IMR-90 (cell line): ENCODE measurements at regions not wholly inside any gene's neighbourhood (a gene's known extent, or its start where the extent isn't known, plus 50 kb on each side); places are given as distances from the start of the nearest gene placed in this dataset.

Experiments
- ATAC-seq: fragments of 200-7000 bp; cut with Tn5 transposase; 2 replicates; pipeline ENCODE4 v1.9.1; 2020; ENCODE audit warnings: low read depth, mild to moderate bottlenecking, moderate library complexity
- BruUV-seq: library from RNA; stranded (reverse); fragments of 400-500 nt; replicated peaks from 2 replicates; lab custom pipeline; 2021; lab: Mats Ljungman, UMichigan
- CTCF ChIA-PET: fragments of 300-600 bp; formaldehyde crosslinking; extraction: SDS; loops from one replicate; lab custom pipeline; 2021; ENCODE audit warnings: antibody characterized with exemption; lab: Yijun Ruan, JAX
- POLR2A ChIA-PET: fragments of 300-600 bp; sonication (Branson Sonifier 250); formaldehyde crosslinking; loops from one replicate; lab custom pipeline; 2022; ENCODE audit warnings: antibody characterized with exemption; ENCODE audit not compliant: unreplicated experiment; lab: Charles Lee
- DNase-seq: peaks from one replicate; pipeline ENCODE4 v3.0.0; 2013
- H2AFZ ChIP-seq: replicated peaks from 2 replicates; pipeline ENCODE3; 2013; ENCODE audit warnings: low read length, mild to moderate bottlenecking; ENCODE audit not compliant: poor library complexity
- H2AK5ac ChIP-seq: 2 replicates; pipeline ENCODE4 v1.6.1; 2013; ENCODE audit warnings: low read depth, low read length, inconsistent platforms
- H2AK9ac ChIP-seq: replicated peaks from 2 replicates; pipeline ENCODE3; 2013; ENCODE audit warnings: mild to moderate bottlenecking, low read depth, low read length, moderate library complexity; ENCODE audit not compliant: poor library complexity
- H2BK120ac ChIP-seq: 2 replicates; pipeline ENCODE4 v1.6.1; 2013; ENCODE audit warnings: low read depth, low read length, inconsistent platforms
- H2BK15ac ChIP-seq: 3 replicates; pipeline ENCODE4 v1.6.1; 2013; ENCODE audit warnings: low read depth, low read length, inconsistent platforms
- H2BK20ac ChIP-seq: 2 replicates; pipeline ENCODE4 v1.6.1; 2013; ENCODE audit warnings: low read depth, mild to moderate bottlenecking, inconsistent platforms, low read length, moderate library complexity
- H2BK5ac ChIP-seq: 2 replicates; pipeline ENCODE4 v1.6.1; 2013; ENCODE audit warnings: mild to moderate bottlenecking, low read depth, low read length, inconsistent platforms; ENCODE audit not compliant: poor library complexity, severe bottlenecking
- H3K14ac ChIP-seq: replicated peaks from 2 replicates; pipeline ENCODE4 v1.6.1; 2013; ENCODE audit warnings: low read depth, low read length, inconsistent platforms
- H3K18ac ChIP-seq: 2 replicates; pipeline ENCODE4 v1.6.1; 2013; ENCODE audit warnings: low read depth, low read length, control low read depth
- H3K23ac ChIP-seq: 2 replicates; pipeline ENCODE4 v1.6.1; 2013; ENCODE audit warnings: low read depth, low read length, inconsistent platforms
- H3K27ac ChIP-seq: 2 replicates; pipeline ENCODE4 v1.5.1; 2013; ENCODE audit warnings: mild to moderate bottlenecking, control low read depth, low read length; ENCODE audit not compliant: insufficient read depth
- H3K27me3 ChIP-seq: 2 replicates; pipeline ENCODE4 v1.6.1; 2013; ENCODE audit warnings: low read length; ENCODE audit not compliant: control insufficient read depth, insufficient read depth
- H3K36me3 ChIP-seq: 2 replicates; pipeline ENCODE4 v1.6.1; 2013; ENCODE audit warnings: low read length, mixed read lengths; ENCODE audit not compliant: control insufficient read depth, insufficient read depth
- H3K4ac ChIP-seq: 2 replicates; pipeline ENCODE4 v1.6.1; 2013; ENCODE audit warnings: low read depth, low read length, inconsistent platforms
- H3K4me1 ChIP-seq: 2 replicates; pipeline ENCODE4 v1.6.1; 2013; ENCODE audit warnings: low read length, mixed read lengths; ENCODE audit not compliant: control insufficient read depth, insufficient read depth
- H3K4me2 ChIP-seq: 2 replicates; pipeline ENCODE4 v1.6.1; 2013; ENCODE audit warnings: low read depth, mild to moderate bottlenecking, control low read depth, low read length, moderate library complexity
- H3K4me3 ChIP-seq: 2 replicates; pipeline ENCODE4 v1.5.1; 2013; ENCODE audit warnings: low read depth, mild to moderate bottlenecking, control low read depth, low read length, moderate library complexity; ENCODE audit not compliant: insufficient read depth
- H3K56ac ChIP-seq: 2 replicates; pipeline ENCODE4 v1.6.1; 2013; ENCODE audit warnings: low read length, inconsistent platforms; ENCODE audit not compliant: insufficient read depth; ENCODE audit errors: extremely low read depth
- H3K79me1 ChIP-seq, 2 experiments: 2 replicates each; pipeline ENCODE4 v1.6.1; 2013; ENCODE audit warnings: low read length in 2 of 2, inconsistent platforms in 1 of 2, low read depth in 1 of 2
- H3K9ac ChIP-seq: 2 replicates; pipeline ENCODE4 v1.6.1; 2013; ENCODE audit warnings: low read depth, low read length, control low read depth
- H3K9me1 ChIP-seq: 2 replicates; pipeline ENCODE4 v1.6.1; 2013; ENCODE audit warnings: low read length, inconsistent platforms; ENCODE audit not compliant: insufficient read depth
- H3K9me3 ChIP-seq: 2 replicates; pipeline ENCODE4 v1.6.1; 2013; ENCODE audit warnings: low read length; ENCODE audit not compliant: control insufficient read depth, insufficient read depth
- H4K20me1 ChIP-seq: 2 replicates; pipeline ENCODE4 v1.6.1; 2013; ENCODE audit warnings: low read length, inconsistent platforms; ENCODE audit not compliant: insufficient read depth
- H4K5ac ChIP-seq: 2 replicates; pipeline ENCODE4 v1.6.1; 2013; ENCODE audit warnings: mild to moderate bottlenecking, low read depth, low read length, control low read depth
- H4K8ac ChIP-seq, 2 experiments: 2 replicates each; pipeline ENCODE4 v1.6.1; 2013; ENCODE audit warnings: low read depth in 2 of 2, low read length in 2 of 2, control low read depth in 1 of 2, inconsistent platforms in 1 of 2
- H4K91ac ChIP-seq: 2 replicates; pipeline ENCODE4 v1.6.1; 2013; ENCODE audit warnings: low read depth, low read length, inconsistent platforms; ENCODE audit not compliant: insufficient read depth
- BHLHE40 ChIP-seq: fragments of 150-350 bp; IDR thresholded peaks from 2 replicates; pipeline ENCODE4 v1.6.1; 2016; ENCODE audit warnings: mild to moderate bottlenecking, low read depth, low read length
- CEBPB ChIP-seq: IDR thresholded peaks from 2 replicates; pipeline ENCODE4 v1.6.1; 2012; ENCODE audit warnings: low read depth, low read length, improper control_type of control experiment
- CHD1 ChIP-seq: IDR thresholded peaks from 2 replicates; pipeline ENCODE4 v1.6.1; 2012; ENCODE audit warnings: low read depth, low read length, improper control_type of control experiment
- FOS ChIP-seq: fragments of 150-350 bp; IDR thresholded peaks from 2 replicates; pipeline ENCODE4 v1.6.1; 2016; ENCODE audit warnings: low read depth, low read length
- MAFK ChIP-seq: IDR thresholded peaks from 2 replicates; pipeline ENCODE4 v1.6.1; 2012; ENCODE audit warnings: low read depth, low read length, improper control_type of control experiment
- MAZ ChIP-seq: IDR thresholded peaks from 2 replicates; pipeline ENCODE4 v1.6.1; 2012; ENCODE audit warnings: low read depth, mild to moderate bottlenecking, low read length, improper control_type of control experiment, moderate library complexity, borderline replicate concordance
- MXI1 ChIP-seq: IDR thresholded peaks from 2 replicates; pipeline ENCODE4 v1.6.1; 2012; ENCODE audit warnings: low read depth, mild to moderate bottlenecking, low read length, moderate library complexity, borderline replicate concordance
- NFE2L2 ChIP-seq: fragments of 150-350 bp; IDR thresholded peaks from 2 replicates; pipeline ENCODE4 v1.6.1; 2016; ENCODE audit warnings: low read depth, mild to moderate bottlenecking, low read length
- POLR2A ChIP-seq: IDR thresholded peaks from 2 replicates; pipeline ENCODE4 v1.6.1; 2012; ENCODE audit warnings: mild to moderate bottlenecking, low read depth, low read length
- RAD21 ChIP-seq: IDR thresholded peaks from 2 replicates; pipeline ENCODE4 v1.6.1; 2012; ENCODE audit warnings: low read length, improper control_type of control experiment
- RCOR1 ChIP-seq: IDR thresholded peaks from 2 replicates; pipeline ENCODE4 v1.6.1; 2012; ENCODE audit warnings: mild to moderate bottlenecking, low read length, improper control_type of control experiment; ENCODE audit not compliant: insufficient replicate concordance
- RFX5 ChIP-seq: IDR thresholded peaks from 2 replicates; pipeline ENCODE4 v1.8.0; 2012; ENCODE audit warnings: low read depth, mild to moderate bottlenecking, low read length, moderate library complexity
- SMC3 ChIP-seq: fragments of 150-350 bp; IDR thresholded peaks from 2 replicates; pipeline ENCODE4 v1.6.1; 2016; ENCODE audit warnings: low read depth, mild to moderate bottlenecking, antibody characterized with exemption, low read length, moderate library complexity
- WGBS, 2 experiments: methylation state at CpG; one replicate each; pipeline versions ENCODE4 v1.1.5 to v1.1.7; 2013; ENCODE audit warnings: missing lambda C conversion rate in 2 of 2; ENCODE audit not compliant: insufficient read length in 1 of 2; ENCODE audit errors: extremely low coverage in 2 of 2; 5-methylcytosine and 5-hydroxymethylcytosine counted together
- dilution Hi-C: fragments of 300-500 bp; cut with HindIII; formaldehyde crosslinking; loops from one replicate; pipeline ENCODE4 v1.14.3; 2018; ENCODE audit warnings: low sequenced_read_pairs; ENCODE audit not compliant: unreplicated experiment
- in situ Hi-C: fragments of 300-500 bp; cut with MboI; formaldehyde crosslinking; loops from 3 replicates; pipeline ENCODE4 v1.14.3; 2019; ENCODE audit warnings: low sequenced_read_pairs, inconsistent platforms, mixed read lengths
- intact Hi-C: fragments of 100-400 bp; cut with micrococcal nuclease; formaldehyde crosslinking; loops from 2 replicates; pipeline ENCODE4 v1.10.0; 2022
- TF ChIP-seq, protein P1 (sequence below): conservative IDR thresholded peaks from 2 replicates; pipeline ENCODE4 v1.5.1; 2012; ENCODE audit warnings: mild to moderate bottlenecking, low read depth, low read length, improper control_type of control experiment
- TF ChIP-seq, protein P2 (sequence below): fragments of 150-350 bp; IDR thresholded peaks from 2 replicates; pipeline ENCODE4 v1.6.1; 2016; ENCODE audit warnings: low read depth, mild to moderate bottlenecking, low read length, moderate library complexity, borderline replicate concordance
- TF ChIP-seq, protein P3 (sequence below): fragments of 150-350 bp; IDR thresholded peaks from 2 replicates; pipeline ENCODE4 v1.6.1; 2017; ENCODE audit warnings: mild to moderate bottlenecking, antibody characterized with exemption, low read length, low read depth

DNA sequence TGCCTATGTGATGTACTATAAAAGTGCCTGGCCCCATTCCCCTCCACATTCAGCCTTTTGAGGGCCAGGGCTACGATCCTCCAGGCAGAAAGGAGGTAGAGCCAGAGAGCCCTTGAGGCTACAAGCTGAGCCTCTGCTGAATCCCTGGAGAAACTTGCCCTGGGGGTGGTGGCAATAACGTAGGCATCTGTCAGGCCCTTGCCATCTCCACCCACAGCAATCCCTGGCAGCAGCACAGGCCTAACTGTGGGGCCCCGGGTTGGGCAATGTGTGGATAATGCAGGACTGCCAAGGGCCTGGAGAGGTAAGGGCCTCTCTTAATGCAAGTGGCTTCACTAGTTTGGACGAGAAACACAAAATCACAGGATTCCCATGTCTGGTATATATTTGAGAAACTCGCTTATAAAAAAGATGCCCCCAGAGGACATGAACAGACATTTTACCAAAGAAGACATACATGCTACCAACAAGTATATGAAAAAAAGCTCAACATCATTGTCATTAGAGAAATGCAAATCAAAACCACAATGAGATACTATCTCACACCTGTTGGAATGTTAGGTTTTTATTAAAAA is 99.0 kb downstream of the QRSL1 start:
- Histone ChIP-seq H3K14ac (no peak overlapping the region), H3K27me3 (peaks cover 13% of the 10 kb centered on the region), H3K79me1 (no peaks in the 10 kb centered on the region), H2BK20ac (no peak overlapping the region), H2BK5ac (no peak overlapping the region), H3K18ac (no peak overlapping the region), H3K27ac (no peak overlapping the region), H3K9ac (no peak overlapping the region), H3K4me1 (no peaks in the 10 kb centered on the region), H2AK9ac (no peak overlapping the region), H3K9me3 (no peaks in the 10 kb centered on the region), H2AK5ac (no peak overlapping the region), H3K36me3 (no peaks in the 10 kb centered on the region), H3K4me3 (no peak overlapping the region), H2BK120ac (no peak overlapping the region), H3K4ac (no peak overlapping the region), H4K5ac (no peak overlapping the region), H4K8ac (no peak overlapping the region), H3K23ac (no peak overlapping the region), H3K9me1 (no peaks in the 10 kb centered on the region), H2AFZ (no peak overlapping the region), H2BK15ac (no peak overlapping the region), H3K4me2 (no peak overlapping the region), H3K56ac (no peak overlapping the region), H4K20me1 (no peaks in the 10 kb centered on the region), H4K91ac (no peak overlapping the region)
- intact Hi-C loops, result no loop called here
- dilution Hi-C loops, result no loop called here
- POLR2A ChIA-PET, result interaction anchor here (1.1 kb wide), 1 partner anchor 8 kb away, joined by 3 read pairs; no protein-coding TSS in a partner anchor
- no TSS peak for BruUV-seq
- DNase-seq (no peak), ATAC-seq (no peak)
- WGBS, 2 experiments, result no CpG with 5 or more reads among the region's 5 CpGs
- no peak for TF ChIP-seq CEBPB
- TF ChIP-seq NFE2L2, result no peak
- TF ChIP-seq CHD1, result no peak
- TF ChIP-seq, protein P1, sequence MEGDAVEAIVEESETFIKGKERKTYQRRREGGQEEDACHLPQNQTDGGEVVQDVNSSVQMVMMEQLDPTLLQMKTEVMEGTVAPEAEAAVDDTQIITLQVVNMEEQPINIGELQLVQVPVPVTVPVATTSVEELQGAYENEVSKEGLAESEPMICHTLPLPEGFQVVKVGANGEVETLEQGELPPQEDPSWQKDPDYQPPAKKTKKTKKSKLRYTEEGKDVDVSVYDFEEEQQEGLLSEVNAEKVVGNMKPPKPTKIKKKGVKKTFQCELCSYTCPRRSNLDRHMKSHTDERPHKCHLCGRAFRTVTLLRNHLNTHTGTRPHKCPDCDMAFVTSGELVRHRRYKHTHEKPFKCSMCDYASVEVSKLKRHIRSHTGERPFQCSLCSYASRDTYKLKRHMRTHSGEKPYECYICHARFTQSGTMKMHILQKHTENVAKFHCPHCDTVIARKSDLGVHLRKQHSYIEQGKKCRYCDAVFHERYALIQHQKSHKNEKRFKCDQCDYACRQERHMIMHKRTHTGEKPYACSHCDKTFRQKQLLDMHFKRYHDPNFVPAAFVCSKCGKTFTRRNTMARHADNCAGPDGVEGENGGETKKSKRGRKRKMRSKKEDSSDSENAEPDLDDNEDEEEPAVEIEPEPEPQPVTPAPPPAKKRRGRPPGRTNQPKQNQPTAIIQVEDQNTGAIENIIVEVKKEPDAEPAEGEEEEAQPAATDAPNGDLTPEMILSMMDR, result no peak
- TF ChIP-seq, protein P2, sequence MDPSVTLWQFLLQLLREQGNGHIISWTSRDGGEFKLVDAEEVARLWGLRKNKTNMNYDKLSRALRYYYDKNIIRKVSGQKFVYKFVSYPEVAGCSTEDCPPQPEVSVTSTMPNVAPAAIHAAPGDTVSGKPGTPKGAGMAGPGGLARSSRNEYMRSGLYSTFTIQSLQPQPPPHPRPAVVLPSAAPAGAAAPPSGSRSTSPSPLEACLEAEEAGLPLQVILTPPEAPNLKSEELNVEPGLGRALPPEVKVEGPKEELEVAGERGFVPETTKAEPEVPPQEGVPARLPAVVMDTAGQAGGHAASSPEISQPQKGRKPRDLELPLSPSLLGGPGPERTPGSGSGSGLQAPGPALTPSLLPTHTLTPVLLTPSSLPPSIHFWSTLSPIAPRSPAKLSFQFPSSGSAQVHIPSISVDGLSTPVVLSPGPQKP, result no peak
- no peak for TF ChIP-seq FOS
- TF ChIP-seq MAFK, result no peak
- no peak for TF ChIP-seq RFX5
- no peak for TF ChIP-seq SMC3
- TF ChIP-seq MAZ, result no peak
- no peak for TF ChIP-seq POLR2A
- no peak for TF ChIP-seq RAD21
- no peak for TF ChIP-seq MXI1
- TF ChIP-seq RCOR1, result no peak
- no peak for TF ChIP-seq BHLHE40
- TF ChIP-seq, protein P3, sequence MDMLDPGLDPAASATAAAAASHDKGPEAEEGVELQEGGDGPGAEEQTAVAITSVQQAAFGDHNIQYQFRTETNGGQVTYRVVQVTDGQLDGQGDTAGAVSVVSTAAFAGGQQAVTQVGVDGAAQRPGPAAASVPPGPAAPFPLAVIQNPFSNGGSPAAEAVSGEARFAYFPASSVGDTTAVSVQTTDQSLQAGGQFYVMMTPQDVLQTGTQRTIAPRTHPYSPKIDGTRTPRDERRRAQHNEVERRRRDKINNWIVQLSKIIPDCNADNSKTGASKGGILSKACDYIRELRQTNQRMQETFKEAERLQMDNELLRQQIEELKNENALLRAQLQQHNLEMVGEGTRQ, result no peak
- CTCF ChIA-PET, result interaction anchor here (0.6 kb wide), 2 partner anchors 116 to 234 kb away, joined by 3 read pairs; no protein-coding TSS in a partner anchor
- in situ Hi-C loops, result no loop called here
